ENCODE measurements at regions not wholly inside any gene's neighbourhood (a gene's known extent, or its start where the extent isn't known, plus 50 kb on each side); places are given as distances from the start of the nearest gene placed in this dataset.

DNA sequence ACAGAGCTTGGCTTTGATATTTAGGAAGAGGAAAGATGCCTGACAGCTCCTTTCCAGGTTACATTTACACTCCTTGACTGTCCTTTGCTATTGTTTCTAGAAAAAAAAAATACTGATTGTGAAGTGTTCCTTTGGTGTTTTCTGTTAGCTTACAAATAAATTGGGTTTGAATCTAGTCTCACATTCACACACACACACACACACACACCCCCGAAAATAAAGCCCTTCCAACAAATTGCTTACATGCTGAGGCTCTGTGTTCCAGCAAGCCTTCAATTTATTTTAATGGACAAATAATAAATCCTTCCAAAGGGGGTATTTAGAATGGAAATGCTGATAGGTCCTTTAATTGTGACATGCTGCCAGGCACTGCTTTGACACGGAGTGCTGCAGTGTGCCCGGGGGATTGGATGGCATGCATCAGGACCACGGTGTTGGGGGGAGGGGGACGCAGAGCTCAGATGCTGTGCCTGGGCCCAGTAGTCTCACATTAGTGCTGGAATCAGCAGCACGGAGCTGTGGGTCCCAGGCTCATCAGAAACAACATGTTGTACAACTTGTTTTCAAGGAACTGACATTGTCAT is 199.9 kb downstream of the CD83 start:
- DNase-seq (ENCODE audit: extremely low read depth in 1 of 2, low read depth in 1 of 2) = no peak

DNA sequence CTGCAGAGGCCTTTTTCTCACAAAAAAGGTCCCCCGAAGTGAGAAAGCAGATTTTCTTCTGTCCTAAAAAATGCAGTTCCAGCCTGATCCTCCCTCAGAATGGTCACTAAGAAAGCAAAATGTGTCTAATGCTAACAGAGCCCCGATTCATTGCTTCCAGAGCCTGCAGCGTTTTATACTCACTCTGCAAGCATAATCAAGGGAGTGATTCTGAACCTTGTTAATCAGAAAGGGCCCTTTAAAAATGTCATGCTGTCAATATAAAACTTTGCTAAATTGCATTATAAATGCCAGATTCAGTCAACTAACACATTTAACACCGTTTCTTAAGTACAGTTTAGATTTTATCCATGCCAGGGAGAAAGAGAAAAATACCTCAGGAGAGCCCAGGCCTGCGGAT is 202.8 kb downstream of the CD83 start:
- no peak for DNase-seq (ENCODE audit: extremely low read depth in 1 of 2, low read depth in 1 of 2)

GRCh38 chr6:14321992-14322772 is 204.6 kb downstream of the CD83 start:
- no peak for DNase-seq (ENCODE audit: extremely low read depth in 1 of 2, low read depth in 1 of 2)

DNA sequence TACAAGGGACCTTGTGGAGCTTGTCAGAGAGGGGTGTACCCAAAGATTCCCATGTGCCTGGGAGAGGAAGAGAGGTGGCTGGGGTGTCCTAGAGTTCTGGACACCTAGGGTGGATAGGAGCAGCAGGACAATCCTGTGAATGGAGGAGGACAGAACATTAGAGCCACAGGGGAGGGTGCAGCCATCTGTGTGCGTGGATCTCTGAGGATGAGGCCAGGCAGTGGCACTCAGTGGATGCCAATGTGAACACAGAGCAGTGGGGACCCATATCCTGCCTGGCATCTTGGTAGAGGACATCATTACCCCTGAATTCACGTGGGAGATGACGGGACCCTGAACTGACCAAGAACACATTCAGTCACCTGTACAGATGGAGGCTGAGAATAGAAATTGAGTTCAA is 205.3 kb downstream of the CD83 start:
- DNase-seq (ENCODE audit: extremely low read depth in 1 of 2, low read depth in 1 of 2) = no peak

- no peak for DNase-seq (ENCODE audit: extremely low read depth in 1 of 2, low read depth in 1 of 2)
Measured at GRCh38 chr6:14326774-14327173, 209.2 kb downstream of the CD83 start.

- DNase-seq (ENCODE audit: extremely low read depth in 1 of 2, low read depth in 1 of 2) = no peak
Measured at GRCh38 chr6:14328163-14328562, 210.6 kb downstream of the CD83 start.

DNA sequence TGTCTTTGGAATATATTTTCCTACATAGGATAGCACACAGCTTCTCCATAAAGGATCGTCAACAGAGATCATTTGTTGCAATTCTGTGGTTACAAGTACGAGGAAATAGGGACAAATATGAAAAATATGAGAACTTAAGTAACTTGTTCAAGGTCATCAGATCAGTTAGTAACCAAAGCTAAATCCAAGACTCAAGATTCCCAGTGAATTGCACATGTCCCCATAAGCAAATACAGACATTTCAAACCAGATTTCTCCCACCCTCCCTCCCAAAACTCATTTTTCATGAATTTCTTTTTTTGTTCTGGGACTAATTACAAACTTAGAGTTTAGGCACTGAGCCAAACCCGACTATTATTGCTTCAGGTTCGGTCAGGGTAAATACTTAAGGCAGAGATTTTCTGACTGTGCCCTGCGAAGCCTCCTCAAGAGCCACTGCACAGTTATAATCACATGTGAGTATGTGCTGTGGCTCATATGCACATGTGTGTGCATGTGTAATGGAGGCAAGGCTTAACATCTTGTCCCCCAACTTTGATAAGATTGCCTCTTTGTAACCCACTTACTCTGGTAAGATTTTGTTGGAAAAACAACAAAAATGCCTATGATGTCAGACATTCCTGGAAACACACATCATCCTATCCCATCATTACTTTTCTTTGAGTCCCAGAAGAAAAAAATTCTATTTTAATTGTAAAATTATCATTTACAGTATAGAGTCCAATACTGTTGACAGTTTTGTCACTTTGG is 216.2 kb downstream of the CD83 start:
- no peak for DNase-seq (ENCODE audit: extremely low read depth in 1 of 2, low read depth in 1 of 2)

GRCh38 chr6:14335071-14335470 is 217.5 kb downstream of the CD83 start:
- no peak for DNase-seq (ENCODE audit: extremely low read depth in 1 of 2, low read depth in 1 of 2)

DNA sequence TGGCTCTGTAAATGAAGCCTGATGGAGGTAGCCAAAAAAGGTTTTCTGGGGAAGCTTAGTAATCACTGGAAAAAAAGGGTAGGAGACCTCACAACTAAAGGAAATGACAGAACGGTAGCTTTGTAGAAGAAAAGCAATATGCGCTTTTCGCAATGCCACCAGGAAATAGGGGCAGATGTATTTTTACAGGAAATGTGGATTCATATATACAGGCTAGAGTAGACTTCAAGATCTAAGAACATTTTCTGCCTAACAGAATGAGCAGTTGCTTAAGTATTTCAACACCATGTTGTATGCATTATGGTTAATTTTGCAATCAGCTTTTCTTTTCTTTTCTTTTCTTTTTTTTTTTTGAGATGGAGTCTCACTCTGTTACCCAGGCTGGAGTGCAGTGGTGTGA is 219.6 kb downstream of the CD83 start:
- DNase-seq (ENCODE audit: extremely low read depth in 1 of 2, low read depth in 1 of 2) = no peak

- no peak for DNase-seq (ENCODE audit: extremely low read depth in 1 of 2, low read depth in 1 of 2)
Measured at GRCh38 chr6:14339172-14339571, 221.6 kb downstream of the CD83 start.

GRCh38 chr6:14339711-14340584 is 222.4 kb downstream of the CD83 start:
- no peak for DNase-seq (ENCODE audit: extremely low read depth in 1 of 2, low read depth in 1 of 2)

GRCh38 chr6:14344486-14344885 is 226.9 kb downstream of the CD83 start:
- DNase-seq (ENCODE audit: extremely low read depth in 1 of 2, low read depth in 1 of 2) = no peak

DNA sequence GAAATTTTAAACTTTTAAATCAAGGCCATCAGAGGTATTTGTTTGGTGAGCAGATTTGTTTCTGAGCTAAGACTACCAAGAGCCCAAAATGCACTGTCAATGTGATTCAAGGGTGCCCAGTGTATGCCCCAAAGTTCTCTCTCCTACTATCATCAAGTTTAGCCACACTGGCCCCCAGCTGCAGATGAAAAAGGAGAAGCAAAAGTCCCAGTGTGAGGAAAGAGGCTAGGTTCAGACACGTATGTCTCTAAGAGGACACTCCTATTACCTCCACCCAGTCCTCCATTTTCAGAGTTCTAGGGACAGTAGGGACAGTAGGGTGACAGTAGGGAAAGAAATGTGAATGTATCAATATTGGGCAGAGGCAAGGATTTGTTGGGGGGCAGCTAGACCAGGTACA is 230.8 kb downstream of the CD83 start:
- no peak for DNase-seq (ENCODE audit: extremely low read depth in 1 of 2, low read depth in 1 of 2)

DNA sequence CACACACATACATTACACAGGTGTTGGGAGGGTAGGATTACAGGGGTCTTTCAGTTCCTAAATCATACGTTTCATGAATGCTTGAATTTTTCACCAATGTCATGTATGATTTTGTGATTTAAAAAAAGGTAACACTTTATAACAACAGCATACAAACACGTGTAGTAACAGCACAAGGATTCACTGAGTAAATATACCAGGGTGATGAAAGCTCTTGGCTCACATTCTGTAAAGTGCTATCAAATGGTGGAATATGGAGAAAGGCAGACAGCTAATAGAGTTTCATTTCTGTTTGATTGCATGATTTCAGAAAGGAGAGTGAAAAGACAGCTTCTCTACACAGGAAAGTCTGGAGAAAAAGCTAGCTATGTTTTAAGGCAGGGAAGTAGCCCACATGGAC is 231.9 kb downstream of the CD83 start:
- DNase-seq (ENCODE audit: extremely low read depth in 1 of 2, low read depth in 1 of 2) = no peak

DNA sequence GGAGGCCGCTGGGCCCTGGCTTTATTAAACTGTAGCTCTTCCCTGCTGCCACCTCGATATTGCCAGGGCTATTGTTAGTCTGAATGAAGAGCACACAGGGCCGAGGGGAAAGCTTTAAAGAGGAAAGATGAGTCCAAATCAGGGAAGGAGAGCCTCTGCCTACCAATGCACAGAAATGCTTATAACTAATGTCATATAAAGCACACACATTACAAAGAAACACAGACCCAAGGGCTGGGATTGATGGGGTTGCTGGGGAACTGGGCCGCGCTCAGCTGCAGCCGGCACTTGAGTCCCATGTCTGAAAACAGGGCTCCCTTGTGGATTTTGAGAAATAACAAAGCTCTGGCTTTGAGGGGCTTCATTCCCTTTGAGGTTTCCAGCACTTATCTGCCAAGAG is 232.6 kb downstream of the CD83 start:
- DNase-seq (ENCODE audit: extremely low read depth in 1 of 2, low read depth in 1 of 2) = no peak

GRCh38 chr6:14353281-14353680 is 235.7 kb downstream of the CD83 start:
- DNase-seq (ENCODE audit: extremely low read depth in 1 of 2, low read depth in 1 of 2) = no peak

- no peak for DNase-seq (ENCODE audit: extremely low read depth in 1 of 2, low read depth in 1 of 2)
Measured at GRCh38 chr6:14353798-14354197, 236.2 kb downstream of the CD83 start.

DNA sequence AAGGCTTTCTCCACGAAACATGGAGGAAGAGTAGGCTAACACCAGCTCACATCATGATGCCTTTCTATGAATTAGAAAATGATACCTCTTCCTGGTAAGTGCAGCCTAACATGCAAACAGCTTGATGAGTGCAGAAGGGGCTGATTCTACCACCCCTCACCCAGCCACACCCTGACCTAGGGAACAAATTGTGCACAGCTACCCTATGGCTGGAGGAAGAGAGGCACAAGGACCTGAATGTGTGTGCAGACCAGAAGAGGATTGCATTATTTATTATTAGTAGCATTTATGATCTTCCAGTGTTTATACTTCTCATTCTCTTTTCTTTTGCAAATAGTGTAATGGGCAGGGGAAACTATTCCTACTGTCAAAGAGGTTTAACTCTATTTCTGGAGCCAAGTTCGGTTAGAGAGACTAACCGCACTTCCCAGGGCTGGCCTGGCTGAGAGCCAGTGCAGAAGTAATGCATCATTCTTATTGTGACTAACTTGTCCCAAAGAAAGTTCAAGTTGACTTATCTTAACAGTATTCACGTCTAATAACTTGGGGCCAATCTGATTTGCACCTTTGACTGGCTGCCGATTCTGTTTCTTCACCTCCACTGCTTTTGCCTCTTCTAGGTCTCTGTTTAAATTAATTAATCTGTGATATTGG is 237.5 kb downstream of the CD83 start:
- no peak for DNase-seq (ENCODE audit: extremely low read depth in 1 of 2, low read depth in 1 of 2)

GRCh38 chr6:14359438-14359837 is 241.9 kb downstream of the CD83 start:
- no peak for DNase-seq (ENCODE audit: extremely low read depth in 1 of 2, low read depth in 1 of 2)

- DNase-seq (ENCODE audit: extremely low read depth in 1 of 2, low read depth in 1 of 2) = no peak
Measured at GRCh38 chr6:14360565-14360964, 243.0 kb downstream of the CD83 start.

DNA sequence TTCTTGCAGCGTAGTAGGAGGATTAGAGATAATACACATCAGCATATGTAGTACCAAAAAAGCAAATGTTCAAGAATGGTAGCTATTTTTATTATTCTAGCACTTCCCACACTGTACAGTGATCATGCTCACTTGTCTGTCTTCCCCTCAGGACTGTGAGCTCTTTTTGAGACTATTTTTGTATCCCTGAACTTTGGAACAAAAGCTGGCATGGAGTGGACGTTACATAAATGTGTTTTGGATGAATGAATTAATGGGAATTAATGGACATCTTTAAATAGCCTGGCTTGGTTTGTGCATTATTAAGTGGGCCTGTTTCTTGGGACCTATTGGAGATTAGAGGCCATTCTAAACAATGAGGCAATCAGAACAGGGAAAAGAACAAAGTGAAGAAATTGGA is 243.7 kb downstream of the CD83 start:
- no peak for DNase-seq (ENCODE audit: extremely low read depth in 1 of 2, low read depth in 1 of 2)
